NB4 (cell line): ENCODE measurements at regions not wholly inside any gene's neighbourhood (a gene's known extent, or its start where the extent isn't known, plus 50 kb on each side); places are given as distances from the start of the nearest gene placed in this dataset.

ENCODE experiments used
- MYC ChIP-seq: IDR thresholded peaks from 2 replicates; pipeline ENCODE4 v1.6.1; 2011; ENCODE audit warnings: low read depth, low read length
- POLR2A ChIP-seq: IDR thresholded peaks from 2 replicates; pipeline ENCODE4 v1.6.1; 2011; ENCODE audit warnings: mild to moderate bottlenecking; ENCODE audit not compliant: insufficient read length; ENCODE audit errors: extremely low read depth
- TF ChIP-seq, protein P1 (sequence below): IDR thresholded peaks from one replicate; pipeline ENCODE4 v1.5.1; 2012; ENCODE audit warnings: low read depth, low read length
- TF ChIP-seq, protein P2 (sequence below): IDR thresholded peaks from 2 replicates; pipeline ENCODE4 v1.6.1; 2011; ENCODE audit warnings: low read depth, low read length

- TF ChIP-seq, protein P1, sequence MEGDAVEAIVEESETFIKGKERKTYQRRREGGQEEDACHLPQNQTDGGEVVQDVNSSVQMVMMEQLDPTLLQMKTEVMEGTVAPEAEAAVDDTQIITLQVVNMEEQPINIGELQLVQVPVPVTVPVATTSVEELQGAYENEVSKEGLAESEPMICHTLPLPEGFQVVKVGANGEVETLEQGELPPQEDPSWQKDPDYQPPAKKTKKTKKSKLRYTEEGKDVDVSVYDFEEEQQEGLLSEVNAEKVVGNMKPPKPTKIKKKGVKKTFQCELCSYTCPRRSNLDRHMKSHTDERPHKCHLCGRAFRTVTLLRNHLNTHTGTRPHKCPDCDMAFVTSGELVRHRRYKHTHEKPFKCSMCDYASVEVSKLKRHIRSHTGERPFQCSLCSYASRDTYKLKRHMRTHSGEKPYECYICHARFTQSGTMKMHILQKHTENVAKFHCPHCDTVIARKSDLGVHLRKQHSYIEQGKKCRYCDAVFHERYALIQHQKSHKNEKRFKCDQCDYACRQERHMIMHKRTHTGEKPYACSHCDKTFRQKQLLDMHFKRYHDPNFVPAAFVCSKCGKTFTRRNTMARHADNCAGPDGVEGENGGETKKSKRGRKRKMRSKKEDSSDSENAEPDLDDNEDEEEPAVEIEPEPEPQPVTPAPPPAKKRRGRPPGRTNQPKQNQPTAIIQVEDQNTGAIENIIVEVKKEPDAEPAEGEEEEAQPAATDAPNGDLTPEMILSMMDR: peak; percentile 61
- TF ChIP-seq POLR2A: no peak
- TF ChIP-seq, protein P2, sequence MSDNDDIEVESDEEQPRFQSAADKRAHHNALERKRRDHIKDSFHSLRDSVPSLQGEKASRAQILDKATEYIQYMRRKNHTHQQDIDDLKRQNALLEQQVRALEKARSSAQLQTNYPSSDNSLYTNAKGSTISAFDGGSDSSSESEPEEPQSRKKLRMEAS: no peak
- TF ChIP-seq MYC: no peak
Observed at GRCh38 chr7:130831817-130832481, 97.9 kb upstream of the KLF14 start.
